ENCODE measurements at regions not wholly inside any gene's neighbourhood (a gene's known extent, or its start where the extent isn't known, plus 50 kb on each side); places are given as distances from the start of the nearest gene placed in this dataset.

- no peaks in the 10 kb centered on the region for H3K27me3 ChIP-seq (ENCODE audit: control insufficient read depth, insufficient read depth, low read length)
- Mint-ChIP-seq H3K36me3 (no peaks in the 10 kb centered on the region), H3K4me1 (no peaks in the 10 kb centered on the region), H3K9me3 (peaks cover 17 to 29% of the 10 kb centered on the region in 2 donors), H3K4me3 (no peak overlapping the region), H3K27me3 (ENCODE audit: low read depth in 2 of 2) (no peaks in the 10 kb centered on the region), H3K27ac (no peak overlapping the region)
- no peak for DNase-seq
- no peaks in the 10 kb centered on the region for H3K9me3 ChIP-seq (ENCODE audit: control insufficient read depth, insufficient read depth, low read length)
- intact Hi-C loops (cut with micrococcal nuclease): no loop called here
- H3K36me3 ChIP-seq (ENCODE audit: control insufficient read depth, insufficient read depth, low read length): no peaks in the 10 kb centered on the region
- TF ChIP-seq, protein P1, sequence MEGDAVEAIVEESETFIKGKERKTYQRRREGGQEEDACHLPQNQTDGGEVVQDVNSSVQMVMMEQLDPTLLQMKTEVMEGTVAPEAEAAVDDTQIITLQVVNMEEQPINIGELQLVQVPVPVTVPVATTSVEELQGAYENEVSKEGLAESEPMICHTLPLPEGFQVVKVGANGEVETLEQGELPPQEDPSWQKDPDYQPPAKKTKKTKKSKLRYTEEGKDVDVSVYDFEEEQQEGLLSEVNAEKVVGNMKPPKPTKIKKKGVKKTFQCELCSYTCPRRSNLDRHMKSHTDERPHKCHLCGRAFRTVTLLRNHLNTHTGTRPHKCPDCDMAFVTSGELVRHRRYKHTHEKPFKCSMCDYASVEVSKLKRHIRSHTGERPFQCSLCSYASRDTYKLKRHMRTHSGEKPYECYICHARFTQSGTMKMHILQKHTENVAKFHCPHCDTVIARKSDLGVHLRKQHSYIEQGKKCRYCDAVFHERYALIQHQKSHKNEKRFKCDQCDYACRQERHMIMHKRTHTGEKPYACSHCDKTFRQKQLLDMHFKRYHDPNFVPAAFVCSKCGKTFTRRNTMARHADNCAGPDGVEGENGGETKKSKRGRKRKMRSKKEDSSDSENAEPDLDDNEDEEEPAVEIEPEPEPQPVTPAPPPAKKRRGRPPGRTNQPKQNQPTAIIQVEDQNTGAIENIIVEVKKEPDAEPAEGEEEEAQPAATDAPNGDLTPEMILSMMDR (IDR thresholded peaks at IDR 0.05): no peak
- no peak overlapping the region for H3K4me3 ChIP-seq (ENCODE audit: low read length)
- no peak for ATAC-seq
- no peaks in the 10 kb centered on the region for H3K4me1 ChIP-seq (ENCODE audit: control insufficient read depth, insufficient read depth, low read length)
- H3K27ac ChIP-seq (ENCODE audit: low read length): no peak overlapping the region
These were observed 1711.9 kb upstream of the CDH9 start for GRCh38 chr5:28750251-28750650.

DNA sequence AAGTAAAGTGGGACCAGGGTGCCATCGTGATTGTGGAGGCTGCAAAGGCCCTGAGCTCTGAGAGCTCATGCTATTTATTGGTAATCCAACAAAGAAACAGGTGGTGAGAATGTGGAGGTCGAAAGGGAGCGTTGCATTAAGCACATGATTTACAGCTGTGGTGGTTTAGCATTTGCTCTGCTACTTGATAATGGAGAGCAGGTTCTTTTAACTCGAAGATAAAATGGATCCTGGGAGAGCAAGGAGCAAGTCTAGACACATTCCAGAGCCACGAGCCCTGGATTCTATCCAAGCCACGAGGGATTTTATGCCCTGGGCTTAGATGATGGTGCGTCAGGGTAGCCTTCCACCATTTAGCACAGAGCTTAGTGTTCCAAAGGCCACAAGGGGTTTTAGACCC lies 1710.1 kb upstream of the CDH9 start:
- Histone ChIP-seq H3K27ac (ENCODE audit: low read length) (no peak overlapping the region), H3K27me3 (ENCODE audit: control insufficient read depth, insufficient read depth, low read length) (no peaks in the 10 kb centered on the region), H3K9me3 (ENCODE audit: control insufficient read depth, insufficient read depth, low read length) (no peaks in the 10 kb centered on the region), H3K36me3 (ENCODE audit: control insufficient read depth, insufficient read depth, low read length) (no peaks in the 10 kb centered on the region), H3K4me3 (ENCODE audit: low read length) (no peak overlapping the region), H3K4me1 (ENCODE audit: control insufficient read depth, insufficient read depth, low read length) (no peaks in the 10 kb centered on the region)
- WGBS (ENCODE audit: insufficient coverage): 71% methylated on average over 7 of the region's 7 CpGs
- H3K4me1 Mint-ChIP-seq: no peaks in the 10 kb centered on the region
- no peak overlapping the region for H3K27ac Mint-ChIP-seq
- DNase-seq (no peak), ATAC-seq (no peak)
- peaks cover 16 to 26% of the 10 kb centered on the region in 2 donors for H3K9me3 Mint-ChIP-seq
- TF ChIP-seq, protein P1 (IDR thresholded peaks at IDR 0.05): no peak
- intact Hi-C loops (cut with micrococcal nuclease): no loop called here
- H3K36me3 Mint-ChIP-seq: no peaks in the 10 kb centered on the region
- no peak overlapping the region for H3K4me3 Mint-ChIP-seq
- H3K27me3 Mint-ChIP-seq (ENCODE audit: low read depth in 2 of 2): no peaks in the 10 kb centered on the region

DNA sequence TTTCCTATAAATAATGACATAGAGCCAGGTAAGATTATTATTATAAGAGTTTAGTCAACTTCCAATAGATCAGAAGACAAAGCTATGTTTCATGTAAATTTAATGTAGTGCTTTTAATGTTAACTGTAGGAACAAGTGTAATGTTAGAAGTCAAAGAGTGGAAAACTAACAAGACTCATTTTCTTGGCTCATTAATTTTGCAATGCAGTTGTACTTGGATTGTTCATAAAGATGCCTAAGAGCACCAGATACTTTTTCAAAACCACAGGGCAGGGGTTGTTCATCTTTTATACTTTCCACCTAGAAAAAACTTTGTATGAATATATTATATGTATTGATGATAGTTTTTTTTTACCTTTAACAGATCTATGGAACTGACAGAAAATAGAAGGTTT lies 1705.3 kb upstream of the CDH9 start:
- TF ChIP-seq, protein P1 (IDR thresholded peaks at IDR 0.05): no peak
- H3K27ac Mint-ChIP-seq: no peak overlapping the region
- H3K4me3 Mint-ChIP-seq: no peak overlapping the region
- Histone ChIP-seq H3K36me3 (ENCODE audit: control insufficient read depth, insufficient read depth, low read length) (no peaks in the 10 kb centered on the region), H3K27me3 (ENCODE audit: control insufficient read depth, insufficient read depth, low read length) (no peaks in the 10 kb centered on the region), H3K9me3 (ENCODE audit: control insufficient read depth, insufficient read depth, low read length) (no peaks in the 10 kb centered on the region), H3K27ac (ENCODE audit: low read length) (no peak overlapping the region), H3K4me1 (ENCODE audit: control insufficient read depth, insufficient read depth, low read length) (no peaks in the 10 kb centered on the region), H3K4me3 (ENCODE audit: low read length) (no peak overlapping the region)
- no peaks in the 10 kb centered on the region for H3K4me1 Mint-ChIP-seq
- no peak for DNase-seq
- peaks cover 7 to 11% of the 10 kb centered on the region in 2 donors for H3K9me3 Mint-ChIP-seq
- H3K36me3 Mint-ChIP-seq: peaks cover 1% of the 10 kb centered on the region
- H3K27me3 Mint-ChIP-seq (ENCODE audit: low read depth in 2 of 2): no peaks in the 10 kb centered on the region
- ATAC-seq: no peak
- intact Hi-C loops (cut with micrococcal nuclease): no loop called here

DNA sequence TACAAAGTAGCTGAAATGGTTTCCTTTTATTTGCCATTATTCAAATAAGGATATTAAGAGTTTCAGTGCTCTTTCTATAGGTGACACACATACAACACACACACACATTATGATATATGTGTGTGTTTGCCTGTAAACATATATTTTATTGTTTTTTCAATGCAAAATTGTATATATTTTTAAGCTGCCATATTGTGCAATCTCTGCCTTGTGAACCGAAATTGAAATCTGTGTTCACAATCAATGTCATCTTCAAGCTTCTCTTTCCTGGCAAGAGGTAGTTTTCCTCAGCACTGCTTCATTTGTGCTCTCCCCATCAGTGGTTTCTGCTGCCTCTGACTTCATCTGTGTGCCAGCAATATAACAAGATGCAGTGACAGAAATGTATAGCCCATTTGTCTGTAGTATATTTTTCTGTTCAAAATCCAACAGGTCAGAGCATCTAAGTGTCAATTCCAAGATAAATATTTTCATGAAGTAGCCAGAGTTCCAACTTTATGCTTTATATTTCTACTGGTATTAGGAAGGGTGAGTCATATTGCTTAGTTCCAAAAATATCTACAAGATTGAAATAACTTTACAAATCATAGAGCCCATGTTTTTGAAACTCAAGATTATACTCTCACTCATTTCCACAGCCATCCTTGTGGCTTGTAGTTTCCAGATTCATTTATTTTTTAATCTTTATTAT lies 1704.8 kb upstream of the CDH9 start:
- Histone ChIP-seq H3K27me3 (ENCODE audit: control insufficient read depth, insufficient read depth, low read length) (no peaks in the 10 kb centered on the region), H3K9me3 (ENCODE audit: control insufficient read depth, insufficient read depth, low read length) (no peaks in the 10 kb centered on the region), H3K4me3 (ENCODE audit: low read length) (no peak overlapping the region), H3K4me1 (ENCODE audit: control insufficient read depth, insufficient read depth, low read length) (no peaks in the 10 kb centered on the region), H3K27ac (ENCODE audit: low read length) (no peak overlapping the region), H3K36me3 (ENCODE audit: control insufficient read depth, insufficient read depth, low read length) (no peaks in the 10 kb centered on the region)
- 0% methylated on average over 1 of the region's 1 CpG for WGBS (ENCODE audit: insufficient coverage)
- intact Hi-C loops (cut with micrococcal nuclease): no loop called here
- TF ChIP-seq, protein P1 (IDR thresholded peaks at IDR 0.05): no peak
- Mint-ChIP-seq H3K4me1 (no peaks in the 10 kb centered on the region), H3K4me3 (no peak overlapping the region), H3K9me3 (peaks cover 5 to 10% of the 10 kb centered on the region in 2 donors), H3K27me3 (ENCODE audit: low read depth in 2 of 2) (no peaks in the 10 kb centered on the region), H3K36me3 (peaks cover 5% of the 10 kb centered on the region), H3K27ac (no peak overlapping the region)
- no peak for DNase-seq
- ATAC-seq: no peak
